Activated CD4-positive, CD25-positive, alpha-beta regulatory T cell treated with anti-CD3 and anti-CD28 coated beads, Interleukin-2, amount 50 U/mL, for 16 hours (primary cell): ENCODE measurements at regions not wholly inside any gene's neighbourhood (a gene's known extent, or its start where the extent isn't known, plus 50 kb on each side); places are given as distances from the start of the nearest gene placed in this dataset.
"Not testable (repeated sequence)": the region's sequence is repeated elsewhere in the genome, so short reads cannot be mapped to it uniquely, and the experiment has no call there.

ENCODE experiments used
- DNase-seq: peaks from one replicate; pipeline ENCODE4 v3.0.0-alpha.2; 2020; ENCODE audit warnings: low read depth, low spot score

- no peak for DNase-seq
These were observed 670.9 kb downstream of the QKI start for GRCh38 chr6:164085091-164086075.

GRCh38 chr6:164079275-164079600, 664.7 kb downstream of the QKI start:
- no peak for DNase-seq

DNA sequence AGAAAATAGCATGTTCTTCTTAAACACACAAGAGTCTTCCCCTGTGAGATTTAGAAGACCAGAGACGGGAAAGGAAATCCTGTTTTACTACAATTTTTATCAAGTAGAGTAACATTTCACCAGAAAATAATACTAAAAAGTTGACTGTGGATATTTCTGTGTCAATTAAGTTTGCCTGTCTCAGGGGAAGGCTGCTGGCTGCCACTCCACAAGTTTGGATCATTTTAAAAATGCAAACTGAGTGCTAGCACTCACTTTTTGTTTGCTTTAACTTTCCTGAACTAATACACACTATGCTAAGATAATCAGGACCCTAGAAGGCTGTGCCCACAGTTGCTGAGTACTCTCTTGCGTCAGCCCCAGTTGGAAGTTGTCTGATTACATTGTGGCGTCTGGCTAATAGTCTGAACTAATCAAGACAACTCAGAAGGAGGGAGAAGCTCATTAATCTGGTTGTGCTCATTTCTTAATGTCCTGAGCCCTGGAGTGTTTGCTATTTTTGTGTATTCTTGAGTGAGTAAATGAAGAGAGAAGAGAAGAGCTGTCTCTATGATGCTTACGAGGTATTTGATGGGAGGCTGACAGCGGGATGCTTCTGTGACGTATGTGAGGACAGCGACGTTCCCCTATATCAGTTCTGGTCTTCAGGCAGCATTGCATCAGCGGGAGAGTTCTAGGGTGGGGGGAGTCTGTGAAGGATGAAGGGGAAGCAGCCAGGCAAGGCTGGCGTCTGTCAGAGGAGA, 664.2 kb downstream of the QKI start:
- no peak for DNase-seq

DNA sequence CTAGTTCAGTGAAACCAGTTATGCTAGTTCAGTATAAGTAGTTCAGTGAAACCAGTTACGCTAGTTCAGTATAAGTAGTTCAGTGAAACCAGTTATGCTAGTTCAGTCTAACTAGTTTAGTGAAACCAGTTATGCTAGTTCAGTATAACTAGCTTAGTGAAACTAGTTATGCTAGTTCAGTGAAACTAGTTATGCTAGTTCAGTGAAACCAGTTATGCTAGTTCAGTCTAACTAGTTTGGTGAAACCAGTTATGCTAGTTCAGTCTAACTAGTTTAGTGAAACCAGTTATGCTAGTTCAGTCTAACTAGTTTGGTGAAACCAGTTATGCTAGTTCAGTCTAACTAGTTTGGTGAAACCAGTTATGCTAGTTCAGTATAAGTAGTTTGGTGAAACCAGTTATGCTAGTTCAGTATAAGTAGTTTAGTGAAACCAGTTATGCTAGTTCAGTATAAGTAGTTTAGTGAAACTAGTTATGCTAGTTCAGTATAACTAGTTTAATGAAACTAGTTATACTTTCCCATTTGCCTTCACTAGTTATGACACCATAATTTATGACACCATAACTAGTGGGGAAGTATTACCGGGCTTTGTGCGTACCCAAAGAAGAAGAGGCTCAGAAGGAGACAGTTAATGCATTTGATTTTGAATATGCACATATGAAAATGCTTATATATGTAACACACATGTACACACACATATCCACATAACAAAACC, 662.5 kb downstream of the QKI start:
- DNase-seq: not testable (repeated sequence)

GRCh38 chr6:164075981-164076615, 661.6 kb downstream of the QKI start:
- DNase-seq: no peak

DNA sequence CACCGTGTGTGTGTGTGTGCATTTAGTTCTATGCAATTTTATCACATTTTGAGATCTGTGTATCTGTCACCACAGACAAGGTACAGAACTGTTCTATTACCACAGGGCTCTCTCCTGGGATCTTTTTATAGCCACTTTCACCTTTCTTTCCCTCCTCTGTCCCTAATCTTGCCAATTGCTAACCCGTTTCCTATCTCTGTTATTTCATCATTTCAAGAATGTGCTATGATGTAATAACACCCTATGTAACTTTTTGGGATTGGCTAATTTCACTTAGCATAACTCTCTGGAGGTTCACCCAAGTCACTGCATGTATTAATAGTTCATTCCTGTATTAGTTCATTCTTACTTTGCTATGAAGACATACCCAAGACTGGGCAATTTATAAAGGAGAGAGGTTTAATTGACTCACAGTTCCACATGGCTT, 657.7 kb downstream of the QKI start:
- DNase-seq: no peak

DNA sequence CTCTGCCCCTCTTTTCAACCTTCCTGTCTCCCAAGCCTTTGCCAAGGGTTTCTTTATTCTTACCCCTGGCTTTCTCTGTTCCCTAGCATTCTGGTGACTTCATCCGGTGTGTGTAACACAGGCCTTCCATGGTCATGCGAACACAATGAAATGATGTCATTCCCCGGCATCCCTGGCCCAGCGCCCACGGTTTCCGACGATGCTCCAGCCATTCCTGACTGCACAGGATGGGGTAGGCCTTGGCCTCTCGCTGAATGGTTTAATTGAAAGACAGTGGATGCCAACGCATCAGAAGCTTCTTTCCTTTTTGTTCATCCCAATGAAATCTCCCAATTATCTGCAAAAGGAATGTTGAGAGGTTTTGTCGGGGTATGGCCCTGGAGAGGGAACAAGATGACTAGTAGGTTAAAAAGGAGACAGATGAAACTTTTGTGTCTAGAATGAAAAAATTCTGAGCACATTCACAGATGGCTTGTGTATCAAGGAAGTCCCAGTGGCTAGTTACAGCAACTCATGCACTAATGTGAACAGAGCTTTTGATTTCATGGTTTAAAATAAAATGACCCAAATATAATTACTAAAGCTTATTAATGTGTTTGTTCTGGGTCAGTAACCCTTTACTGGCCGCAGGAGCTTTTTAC, 655.0 kb downstream of the QKI start:
- no peak for DNase-seq

DNA sequence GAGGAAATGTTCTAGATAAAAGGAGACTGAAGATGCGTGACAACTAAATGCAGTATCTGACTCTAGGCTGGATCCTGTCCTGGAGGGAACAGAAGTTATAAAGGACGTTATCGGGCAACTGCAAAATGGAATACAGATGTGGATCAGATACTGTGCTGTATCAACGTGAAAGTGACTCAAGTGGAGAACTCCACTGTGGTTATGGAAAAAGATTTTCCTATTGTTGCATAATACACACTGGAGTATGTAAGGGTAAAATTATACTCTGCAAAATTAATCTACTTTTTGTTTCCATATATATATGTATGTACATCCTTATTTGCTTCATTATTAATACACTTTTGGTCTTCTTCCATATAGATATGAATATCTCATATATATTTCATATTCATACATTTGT, 654.0 kb downstream of the QKI start:
- DNase-seq: no peak

- no peak for DNase-seq
These were observed 652.2 kb downstream of the QKI start for GRCh38 chr6:164066766-164067165.

GRCh38 chr6:164066335-164066734, 651.8 kb downstream of the QKI start:
- DNase-seq: no peak

DNA sequence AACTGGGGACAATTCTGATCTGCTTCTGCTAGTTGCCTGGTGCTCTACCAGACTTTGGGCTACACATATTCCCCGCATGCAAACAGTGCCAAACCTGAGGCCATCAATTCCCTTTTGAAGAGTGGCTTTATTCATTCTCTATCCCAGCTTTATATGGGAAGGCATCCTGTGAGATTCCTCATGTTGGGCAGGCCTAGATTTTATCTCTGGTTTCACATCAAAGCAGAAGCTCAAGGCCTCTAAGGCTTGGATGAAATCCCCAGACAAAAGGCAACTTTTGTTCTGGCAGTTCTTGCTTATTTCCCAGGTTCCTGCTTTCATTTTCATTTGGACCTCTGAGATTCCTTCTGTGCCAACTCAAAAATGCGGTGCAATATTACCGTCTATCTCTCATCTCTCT, 648.8 kb downstream of the QKI start:
- no peak for DNase-seq

DNA sequence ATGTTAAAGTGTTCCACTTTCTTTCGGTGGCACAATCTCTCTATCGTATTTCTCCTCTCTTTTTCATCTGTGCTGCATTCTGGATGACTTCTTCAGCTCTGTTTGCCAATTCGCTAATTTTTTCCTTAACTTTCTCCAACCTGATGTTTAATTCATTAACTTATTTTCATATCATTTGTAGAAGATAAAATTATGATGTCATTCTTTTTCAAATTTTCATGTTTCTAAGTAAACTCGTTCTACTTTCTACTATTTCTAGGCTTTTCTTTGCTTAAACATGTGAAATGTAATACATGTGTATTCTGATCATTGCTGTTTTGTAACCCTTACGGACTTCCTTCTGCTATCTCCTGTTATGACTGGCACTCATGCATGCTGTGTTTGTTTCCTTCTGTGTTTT, 648.4 kb downstream of the QKI start:
- no peak for DNase-seq

DNA sequence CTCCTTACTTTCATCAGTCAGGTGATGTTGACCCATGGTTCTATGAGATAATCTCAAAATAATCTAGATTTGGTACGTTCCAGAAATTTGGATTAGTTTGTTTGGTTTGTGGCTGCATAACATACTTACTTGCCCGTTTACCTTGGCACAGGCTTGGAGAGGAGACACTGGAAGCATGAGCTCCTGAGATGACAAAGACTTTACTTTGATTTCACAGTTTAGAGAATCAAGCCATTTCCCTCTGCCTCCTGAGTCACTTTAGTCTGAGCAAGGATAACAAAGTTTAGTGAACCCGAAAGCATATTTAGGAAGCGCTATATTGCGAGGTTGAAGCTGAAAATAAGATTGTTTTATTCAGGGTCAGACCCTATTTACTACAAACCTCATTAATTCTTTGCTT, 643.4 kb downstream of the QKI start:
- DNase-seq: no peak

DNA sequence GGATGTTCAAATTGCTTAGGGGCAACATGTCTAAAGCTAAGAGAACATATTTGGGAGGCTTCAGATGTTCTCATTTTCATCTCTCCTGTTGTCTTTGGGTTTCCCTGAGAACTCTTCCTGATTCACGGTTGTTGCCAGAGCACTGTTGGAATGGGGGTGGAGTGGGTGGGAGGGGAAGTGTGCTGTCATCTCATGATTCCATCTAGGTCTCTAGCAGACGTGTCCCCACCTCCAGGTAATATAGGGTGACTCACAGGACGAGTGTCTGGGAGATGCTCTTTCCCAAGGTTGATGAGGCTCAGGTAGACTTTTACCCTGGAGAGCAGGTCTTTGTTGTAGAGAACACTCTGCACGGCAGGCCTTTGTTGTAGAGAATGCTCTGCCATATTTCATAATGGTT, 636.9 kb downstream of the QKI start:
- no peak for DNase-seq

DNA sequence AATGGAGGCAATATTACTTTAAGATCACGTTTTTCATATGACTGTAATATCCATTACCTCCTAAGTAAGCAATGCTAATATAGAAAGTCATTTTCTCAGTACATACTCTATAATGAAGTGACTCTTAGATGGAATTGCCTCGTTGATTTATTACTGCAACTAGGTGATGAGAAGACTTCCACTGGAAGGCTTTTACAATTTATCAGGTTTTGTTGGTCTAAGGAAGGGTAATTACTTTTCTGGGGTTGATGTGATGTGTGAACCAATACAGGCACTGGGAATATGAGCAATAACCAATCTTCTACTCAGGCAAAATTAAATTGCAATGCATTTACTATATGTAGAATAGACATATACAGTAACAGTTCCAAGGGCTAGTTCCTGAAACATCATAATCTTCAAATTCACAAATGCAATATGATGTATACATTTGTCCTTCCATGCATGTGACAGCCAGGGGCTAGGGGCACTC, 635.0 kb downstream of the QKI start:
- no peak for DNase-seq

GRCh38 chr6:164048840-164049516, 634.5 kb downstream of the QKI start:
- DNase-seq: no peak

DNA sequence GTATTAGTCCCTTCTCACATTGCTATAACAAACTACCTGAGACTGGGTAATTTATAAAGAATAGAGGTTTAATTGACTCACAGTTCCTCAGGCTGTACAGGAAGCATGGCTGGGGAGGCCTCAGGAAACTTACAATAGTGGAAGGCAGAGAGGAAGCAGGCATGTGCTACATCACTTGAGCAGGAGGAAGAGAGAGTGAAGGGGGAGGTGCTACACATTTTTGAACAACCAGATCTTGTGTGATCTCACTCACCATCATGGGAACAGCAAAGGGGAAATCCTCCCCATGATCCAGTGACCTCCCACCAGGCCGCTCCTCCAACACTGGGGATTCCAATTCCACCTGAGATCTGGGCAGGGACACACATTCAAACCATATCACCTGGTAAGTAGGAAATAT, 630.6 kb downstream of the QKI start:
- DNase-seq: no peak

DNA sequence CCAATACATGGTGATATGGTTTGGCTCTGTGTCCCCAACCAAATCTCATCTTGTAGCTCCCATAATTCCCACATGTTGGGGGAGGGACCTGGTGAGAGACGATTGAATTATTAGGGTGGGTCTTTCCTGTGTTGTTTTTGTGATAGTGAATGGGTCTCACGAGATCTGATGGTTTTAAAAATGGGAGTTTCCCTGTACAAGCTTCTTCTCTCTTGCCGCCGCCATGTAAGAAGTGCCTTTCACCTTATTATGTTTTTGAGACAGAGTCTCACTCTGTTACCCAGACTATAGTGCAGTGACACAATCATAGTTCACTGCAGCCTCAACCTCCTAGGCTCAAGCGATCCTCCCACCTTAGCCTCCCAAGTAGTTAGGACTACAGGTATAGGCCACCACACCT, 629.1 kb downstream of the QKI start:
- DNase-seq: not testable (repeated sequence)

DNA sequence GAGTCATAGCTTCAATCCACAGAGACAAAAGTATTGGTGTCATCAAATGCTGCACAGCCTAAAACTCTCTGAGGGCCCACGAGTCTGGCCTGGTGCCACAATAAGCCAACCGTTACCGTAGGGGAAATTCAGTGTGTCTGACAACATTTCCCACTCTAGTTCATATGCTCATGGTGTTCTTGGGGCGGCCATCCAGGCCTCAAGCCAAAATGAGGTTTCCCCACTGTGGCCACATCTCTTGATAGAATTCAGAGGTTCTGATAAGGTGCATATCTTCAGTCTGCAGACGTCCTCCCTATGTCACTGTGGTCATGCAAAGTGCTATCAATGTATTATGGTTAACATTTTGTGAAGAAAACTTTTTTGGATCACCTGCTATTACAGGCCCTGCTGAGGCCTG, 627.7 kb downstream of the QKI start:
- no peak for DNase-seq

DNA sequence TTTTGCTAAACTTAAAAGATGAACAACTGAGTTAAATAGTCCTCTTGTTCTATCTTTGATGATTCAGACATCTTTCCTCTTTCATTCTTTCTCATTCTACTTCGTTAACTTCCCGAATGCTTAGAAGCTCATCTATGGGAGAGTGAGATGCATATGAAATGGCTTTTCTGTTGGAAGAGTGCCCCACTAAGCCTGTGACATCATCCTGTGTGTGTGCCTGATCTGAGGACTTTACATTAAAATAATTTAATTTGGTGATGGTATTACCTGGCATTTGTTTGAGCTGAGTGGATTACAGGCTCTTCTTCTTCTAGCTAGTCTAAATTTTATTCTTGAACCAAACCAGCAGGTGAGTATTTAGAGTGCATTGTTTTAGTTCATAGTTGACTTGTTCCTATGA, 626.5 kb downstream of the QKI start:
- DNase-seq: no peak

GRCh38 chr6:164039954-164040375, 625.4 kb downstream of the QKI start:
- DNase-seq: no peak
